HUDEP-2 (cell line): ENCODE measurements at regions not wholly inside any gene's neighbourhood (a gene's known extent, or its start where the extent isn't known, plus 50 kb on each side); places are given as distances from the start of the nearest gene placed in this dataset.

Experiments
- DNase-seq, 76 experiments: peaks; one replicate each; lab custom pipeline; 2025; ENCODE audit not compliant: unreplicated experiment in 76 of 76; lab: John Stamatoyannopoulos, UW

DNA sequence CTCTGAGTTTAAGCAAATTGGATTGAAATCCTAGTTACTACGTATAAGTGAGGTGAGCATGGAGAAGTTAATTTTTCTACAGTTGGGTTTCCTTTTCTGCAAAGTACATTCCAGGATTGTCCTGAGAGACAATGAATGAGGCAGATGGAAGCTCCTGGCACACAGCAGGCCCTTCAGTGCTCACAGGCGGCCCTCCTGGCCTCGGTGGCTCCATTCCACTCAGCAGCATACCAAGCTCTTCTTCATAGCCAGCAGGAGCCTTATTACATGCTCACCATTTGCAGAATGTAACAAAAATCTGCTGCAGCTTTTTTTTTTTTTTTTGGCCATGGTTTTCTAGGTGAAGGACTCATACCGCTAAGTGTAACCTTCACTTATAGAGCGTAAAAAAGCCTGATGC is 113.2 kb upstream of the FAM9B start:
- DNase-seq = no peak

DNA sequence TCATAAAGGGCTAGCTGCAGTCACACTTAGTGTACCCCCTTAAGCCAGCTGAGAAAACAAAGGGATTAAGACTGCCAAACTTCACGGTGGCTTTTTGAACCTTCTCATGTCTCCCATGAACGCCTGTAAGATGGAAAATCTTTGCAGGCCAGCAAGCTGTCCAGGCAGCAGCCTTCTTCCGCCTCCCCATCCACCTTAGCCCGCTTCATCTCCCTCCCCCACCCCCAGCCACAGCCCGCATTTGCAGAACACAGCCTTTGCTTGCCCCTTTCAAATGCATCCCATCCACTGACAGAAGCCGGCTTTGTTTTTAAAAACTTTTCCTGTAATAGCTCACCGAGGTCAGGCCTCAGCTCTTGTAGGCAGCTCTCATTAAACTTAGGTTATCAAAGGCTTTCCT is 113.8 kb upstream of the FAM9B start:
- DNase-seq = no peak

DNA sequence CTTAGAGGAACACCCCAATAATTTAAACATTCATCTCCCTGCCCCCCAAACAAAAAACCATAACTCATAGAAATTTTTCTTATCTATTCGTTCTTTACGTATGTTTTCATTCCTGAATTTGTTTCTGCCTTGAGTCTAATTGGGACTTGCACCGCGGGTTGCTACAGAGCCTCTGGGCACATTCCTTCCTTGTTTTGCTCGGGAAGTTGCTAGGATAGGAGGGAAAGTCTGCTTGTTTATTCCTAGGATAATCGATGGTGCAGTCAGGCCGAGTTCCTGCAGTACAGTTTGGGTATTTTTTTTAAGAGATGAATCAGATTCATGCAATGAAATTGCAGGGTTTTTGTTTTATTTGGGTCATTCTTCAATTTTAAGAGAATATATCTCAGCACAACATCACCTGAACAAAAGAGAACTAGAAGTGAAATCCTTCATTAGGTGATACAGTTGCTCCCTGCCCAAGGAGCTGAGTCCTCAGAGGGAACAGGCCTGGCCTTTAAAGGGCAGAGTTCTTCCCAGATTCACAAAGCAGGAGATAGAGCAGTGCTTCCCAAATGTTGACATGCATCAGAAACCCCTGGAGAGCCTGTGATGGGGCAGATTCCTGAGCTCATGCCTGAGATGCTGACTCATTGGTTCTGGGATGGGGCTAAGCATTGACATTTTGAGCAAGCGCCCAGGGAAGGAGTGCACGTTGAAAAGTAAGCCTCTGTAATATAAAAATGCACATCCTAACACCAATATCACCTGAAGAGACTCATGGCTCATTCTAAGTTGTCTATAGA is 114.9 kb upstream of the FAM9B start:
- DNase-seq = no peak

DNA sequence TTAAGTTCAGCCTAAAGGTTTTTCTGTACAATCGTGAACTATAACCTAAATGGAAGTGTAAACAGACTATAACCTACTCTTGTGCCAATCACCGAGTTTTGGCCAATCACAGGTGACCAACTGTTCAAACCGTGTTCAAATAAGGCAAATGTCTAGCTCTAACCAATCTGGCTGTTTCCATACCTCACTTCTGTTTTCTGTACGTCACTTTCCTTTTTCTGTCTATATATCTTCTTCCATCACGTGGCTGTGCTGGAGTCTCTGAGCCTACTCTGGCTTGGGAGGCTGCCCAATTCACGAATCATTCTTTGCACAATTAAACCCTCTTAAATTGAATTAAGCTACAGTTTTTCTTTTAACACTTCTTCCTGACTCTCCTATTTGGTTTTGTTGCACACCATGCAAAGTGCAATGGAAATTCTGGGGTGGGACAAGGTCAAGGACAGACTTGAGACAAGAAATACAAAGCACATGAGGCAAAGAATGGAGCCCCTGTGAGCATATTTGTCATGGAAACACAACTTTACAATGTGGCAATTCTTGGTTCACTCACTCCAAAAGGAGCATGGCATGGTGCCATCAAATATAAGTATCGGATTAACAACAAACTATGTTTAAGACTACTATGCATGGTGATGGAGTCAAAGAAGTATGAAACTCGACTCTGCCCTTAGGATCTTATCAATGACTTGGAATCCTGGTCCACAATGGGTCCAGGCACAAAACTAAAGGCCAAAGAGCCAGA is 115.7 kb upstream of the FAM9B start:
- no peak for DNase-seq

DNA sequence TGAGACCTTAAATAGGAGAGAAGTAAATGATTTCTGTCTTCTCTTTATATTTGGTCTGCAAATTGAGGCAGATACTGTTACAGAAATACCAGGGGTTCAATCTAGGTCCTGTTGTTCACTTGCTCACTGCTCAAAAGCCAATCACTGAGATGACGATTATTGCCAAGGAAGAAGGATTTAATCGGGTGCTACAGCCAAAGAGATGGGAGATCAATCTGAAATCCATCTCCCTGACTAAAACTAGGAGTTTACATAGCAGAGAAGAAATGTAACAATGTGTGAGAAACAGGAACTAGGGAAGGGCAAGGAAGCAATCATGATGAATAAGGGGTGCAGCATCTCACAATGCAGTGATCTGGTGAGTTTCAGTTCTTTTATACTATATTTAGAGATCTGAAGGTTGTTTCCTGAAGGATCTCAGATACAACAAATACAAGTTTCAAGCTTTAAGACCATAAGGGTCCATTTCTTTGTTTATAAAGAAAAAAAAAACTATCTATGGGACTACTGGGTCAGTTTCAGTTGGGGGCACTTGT is 117.9 kb upstream of the FAM9B start:
- no peak for DNase-seq

DNA sequence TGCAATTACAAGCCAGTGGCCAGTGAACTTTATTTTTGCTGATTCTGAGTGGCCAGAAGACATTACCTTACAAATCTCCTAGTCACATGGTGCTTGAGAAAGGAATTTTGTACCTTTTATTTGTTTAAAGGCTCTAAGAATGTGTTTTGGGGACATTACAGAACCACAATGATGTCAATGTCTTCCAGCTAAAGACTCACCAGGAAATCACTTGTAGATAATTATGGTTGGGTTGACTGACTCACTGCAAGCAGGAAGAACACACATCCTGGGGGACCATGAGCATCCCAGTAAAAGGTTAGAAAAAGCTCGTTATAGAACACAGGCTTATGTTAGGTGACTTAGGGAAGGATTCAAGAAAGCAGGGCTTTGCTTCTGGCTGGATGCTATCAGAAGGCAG is 119.4 kb upstream of the FAM9B start:
- no peak for DNase-seq

DNA sequence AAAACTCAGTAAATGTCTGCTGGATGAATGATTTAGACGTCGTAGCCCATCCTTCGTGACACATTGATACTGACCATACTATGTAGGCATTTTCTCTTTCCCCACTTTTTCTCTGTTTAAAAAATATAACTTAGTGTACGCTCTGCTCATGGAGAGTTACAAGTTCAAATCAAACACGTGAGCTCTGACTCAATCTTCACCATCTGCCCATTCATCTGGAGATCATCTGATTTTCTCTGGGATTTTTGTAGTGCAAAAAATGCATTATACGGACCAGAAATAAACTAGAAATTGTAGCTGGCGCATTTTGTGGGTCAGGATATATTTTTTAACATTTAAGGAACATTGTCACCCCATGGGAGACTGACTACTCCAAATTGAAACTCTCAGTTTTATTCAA is 124.7 kb upstream of the FAM9B start:
- no peak for DNase-seq

DNA sequence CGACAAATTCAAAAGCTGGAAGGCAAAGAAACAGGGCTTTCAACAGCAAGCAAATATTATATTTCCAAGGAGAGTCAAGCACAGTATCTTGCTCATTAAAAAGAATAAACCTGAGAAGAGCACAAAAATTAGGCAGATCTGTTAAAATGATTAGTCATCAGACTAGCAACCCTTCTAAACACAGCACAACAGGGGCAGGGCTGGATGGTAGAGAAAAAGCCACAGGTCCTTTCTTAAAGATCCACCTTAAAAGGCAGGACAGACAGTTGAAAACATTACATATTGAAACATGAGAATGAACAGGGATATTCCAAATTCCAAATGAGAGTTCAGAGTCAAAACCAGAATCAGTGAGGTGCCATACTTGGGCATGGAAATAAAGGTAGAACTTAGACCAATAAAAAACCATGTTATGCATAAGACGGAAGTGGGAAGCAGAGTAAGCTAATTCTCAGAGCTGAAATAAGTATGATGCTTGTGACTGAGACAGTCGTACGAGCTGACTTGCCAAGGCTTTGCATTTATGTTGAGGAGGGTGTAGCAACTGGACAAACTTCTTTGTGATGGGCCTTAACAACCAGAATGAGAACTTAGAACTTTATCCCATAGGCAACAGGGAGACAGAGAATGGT is 126.9 kb upstream of the FAM9B start:
- no peak for DNase-seq

DNA sequence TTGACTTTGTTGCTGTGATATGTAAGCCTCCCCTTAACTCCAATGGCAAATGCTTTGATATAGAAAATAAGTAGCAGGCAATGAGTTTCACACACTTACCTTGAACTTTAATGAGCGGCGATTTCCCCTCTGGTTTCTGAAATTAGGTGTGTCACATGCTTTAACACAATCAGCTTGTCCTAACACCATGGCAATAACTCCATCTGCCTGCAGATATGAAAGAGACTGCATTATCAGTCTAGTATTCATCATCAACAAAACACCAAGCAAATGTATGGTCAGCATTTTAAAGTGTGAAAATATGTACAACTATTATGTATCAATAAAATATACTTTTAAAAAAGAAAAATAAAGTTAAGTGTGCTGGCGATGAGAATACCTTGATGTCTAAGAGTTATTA is 128.8 kb upstream of the FAM9B start:
- no peak for DNase-seq

DNA sequence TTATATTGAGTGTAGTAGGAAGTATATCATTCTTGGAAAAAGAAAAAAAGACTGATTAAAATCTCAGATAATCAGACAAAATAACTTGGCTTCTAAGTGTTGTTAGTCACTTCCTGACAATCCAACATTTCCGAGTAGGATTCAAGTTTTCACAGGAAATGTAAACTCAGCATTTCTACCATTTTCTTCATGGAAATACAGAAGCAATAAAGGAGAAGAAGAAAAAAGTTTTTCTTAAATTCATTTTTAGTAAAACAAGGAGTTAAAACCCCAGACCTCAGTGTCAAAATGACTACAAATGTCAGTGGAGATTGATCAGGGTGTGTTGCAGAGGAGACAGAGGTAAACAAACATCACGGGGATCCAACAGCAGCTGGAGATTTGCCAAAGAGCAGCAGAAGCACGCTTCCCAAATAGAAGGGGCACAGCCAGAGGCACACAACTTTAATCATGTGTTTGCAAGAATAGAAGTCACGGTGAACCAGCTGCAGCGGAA is 129.3 kb upstream of the FAM9B start:
- no peak for DNase-seq

DNA sequence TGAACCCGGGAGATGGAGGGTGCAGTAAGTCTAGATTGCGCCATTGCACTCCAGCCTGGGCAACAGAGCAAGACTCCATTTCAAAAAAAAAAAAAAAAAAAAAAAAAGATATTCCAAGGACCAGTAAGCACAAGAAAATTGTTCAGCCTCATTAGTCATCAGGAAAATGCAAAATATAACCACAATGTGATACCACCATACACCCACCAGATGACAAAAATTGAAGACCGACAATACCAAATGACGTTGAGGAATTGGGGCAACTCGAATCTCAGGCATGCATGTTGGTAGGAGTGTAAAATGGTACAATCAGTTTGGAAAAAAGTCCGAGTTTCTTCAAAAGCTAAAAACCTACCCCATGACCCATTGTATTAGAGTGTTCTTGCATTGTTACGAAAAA is 130.2 kb upstream of the FAM9B start:
- DNase-seq = no peak

DNA sequence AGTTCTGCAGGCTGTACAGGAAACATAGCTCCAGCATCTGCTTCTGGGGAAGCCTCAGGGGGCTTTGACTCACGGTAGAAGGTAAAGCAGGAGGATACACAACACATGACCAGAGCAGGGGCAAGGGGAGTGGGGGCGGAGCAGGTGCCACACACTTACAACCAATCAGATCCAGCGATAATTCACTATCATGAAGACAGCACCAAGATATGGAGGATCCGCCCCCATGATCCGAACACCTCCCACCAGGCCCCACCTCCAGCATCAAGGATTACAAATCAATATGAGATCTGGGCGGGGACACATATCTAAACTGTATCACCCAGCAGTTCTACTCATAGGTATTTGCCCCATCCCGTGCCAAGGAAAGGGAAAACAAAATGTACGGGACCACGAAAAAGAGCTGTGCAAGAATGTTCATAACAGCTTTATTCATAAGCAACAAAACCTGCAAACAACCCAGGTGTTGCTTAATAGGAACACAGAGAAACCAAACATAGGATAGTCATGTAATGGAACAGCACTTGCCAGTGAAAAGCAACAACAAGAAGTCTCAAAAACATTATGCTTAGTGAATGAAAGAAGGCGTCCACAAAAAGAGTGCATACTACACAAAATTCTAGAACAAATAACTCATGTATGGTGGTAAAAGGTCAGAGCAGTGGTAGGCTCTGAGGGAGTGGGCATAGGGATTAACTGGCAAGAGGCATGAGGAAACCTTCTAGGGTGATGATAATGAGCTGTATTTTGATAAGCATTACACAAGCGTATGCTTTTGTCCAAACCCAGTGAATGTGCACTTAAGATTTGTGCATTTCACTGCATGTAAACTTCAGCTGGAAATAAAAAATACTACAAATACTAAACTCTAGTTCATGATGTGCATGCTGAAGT is 130.9 kb upstream of the FAM9B start:
- DNase-seq = no peak

DNA sequence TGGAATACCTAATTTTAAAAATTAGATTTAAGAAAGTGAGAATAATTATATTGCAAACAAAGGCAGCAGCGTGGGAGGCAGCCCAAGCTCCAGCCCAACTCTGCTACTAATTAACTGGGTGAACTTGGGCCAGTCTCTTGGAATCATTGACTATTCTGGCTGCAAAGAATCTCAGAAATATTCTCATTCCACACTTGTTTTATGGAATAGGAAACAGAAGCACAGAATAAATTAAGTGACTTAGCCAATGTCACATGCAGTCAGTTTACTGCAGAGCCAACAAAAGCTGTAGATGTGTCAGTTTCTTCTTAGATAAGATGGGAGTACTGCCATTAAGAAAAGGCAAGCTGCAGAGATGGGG is 132.6 kb upstream of the FAM9B start:
- no peak for DNase-seq

DNA sequence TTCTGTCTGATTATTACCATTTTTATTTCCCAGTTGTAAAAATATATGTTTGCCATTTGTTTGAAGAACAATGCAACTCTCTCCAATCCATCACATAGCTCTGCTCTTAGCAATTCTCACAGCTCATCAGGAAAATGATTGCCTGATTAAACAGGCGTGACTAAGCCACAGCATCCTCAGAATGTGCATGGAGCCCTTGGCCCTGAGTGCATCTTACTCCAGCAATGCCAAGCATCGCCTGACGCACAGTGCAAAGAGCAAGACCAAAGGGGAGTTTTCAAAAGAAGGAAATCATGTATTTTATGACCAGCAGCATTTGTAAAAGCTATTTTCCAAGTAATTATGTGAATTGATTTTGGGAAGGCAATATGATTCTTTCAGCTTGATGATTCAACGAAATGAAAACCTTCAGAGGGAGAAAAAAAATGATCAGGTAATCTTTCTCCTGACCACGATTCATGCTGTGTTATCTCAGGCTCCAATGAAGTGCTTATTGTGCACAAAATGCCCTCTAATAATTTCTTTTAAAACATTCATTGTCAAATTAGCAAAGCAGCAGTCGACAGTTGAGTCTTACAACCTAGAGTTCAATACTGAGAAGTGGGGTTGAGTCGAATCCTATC is 138.0 kb upstream of the FAM9B start:
- DNase-seq = no peak

DNA sequence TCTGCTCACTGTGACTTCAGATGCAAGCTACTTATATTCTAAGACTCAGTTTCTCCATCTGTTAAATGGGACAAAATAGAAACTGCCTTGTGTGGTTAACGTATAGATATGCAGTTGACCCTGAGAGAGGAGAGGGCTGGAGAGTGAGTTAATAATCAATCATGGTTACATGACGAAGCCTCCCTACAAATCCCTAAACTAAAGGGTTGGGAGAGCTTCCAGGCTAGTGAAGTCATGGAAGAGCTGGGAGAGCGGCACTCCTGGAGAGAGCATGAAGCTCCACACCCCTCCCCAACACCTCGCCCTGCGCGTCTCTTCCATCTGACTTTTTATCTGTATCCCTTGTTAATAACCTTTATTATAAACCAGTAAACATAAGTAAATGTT is 138.5 kb upstream of the FAM9B start:
- no peak for DNase-seq

DNA sequence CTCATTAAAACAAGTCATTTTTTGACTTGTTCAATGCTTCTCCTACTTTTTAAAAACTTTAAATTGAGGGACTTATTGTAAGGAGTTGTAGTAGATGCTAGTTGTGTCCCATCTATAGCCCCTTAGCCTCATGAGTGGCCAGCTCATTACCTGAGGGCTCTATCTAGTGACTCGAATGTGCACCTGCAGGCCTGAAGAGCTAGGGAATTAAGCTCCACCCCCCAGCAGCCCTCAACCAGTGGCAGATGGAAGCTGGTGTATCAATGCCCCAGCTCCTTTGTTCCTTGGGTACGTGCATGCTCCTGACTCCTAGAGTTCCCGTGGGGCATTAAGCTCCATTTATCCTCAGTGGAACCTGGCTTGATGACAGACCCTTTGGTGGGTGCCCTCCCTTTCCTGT is 146.7 kb upstream of the FAM9B start:
- no peak for DNase-seq

DNA sequence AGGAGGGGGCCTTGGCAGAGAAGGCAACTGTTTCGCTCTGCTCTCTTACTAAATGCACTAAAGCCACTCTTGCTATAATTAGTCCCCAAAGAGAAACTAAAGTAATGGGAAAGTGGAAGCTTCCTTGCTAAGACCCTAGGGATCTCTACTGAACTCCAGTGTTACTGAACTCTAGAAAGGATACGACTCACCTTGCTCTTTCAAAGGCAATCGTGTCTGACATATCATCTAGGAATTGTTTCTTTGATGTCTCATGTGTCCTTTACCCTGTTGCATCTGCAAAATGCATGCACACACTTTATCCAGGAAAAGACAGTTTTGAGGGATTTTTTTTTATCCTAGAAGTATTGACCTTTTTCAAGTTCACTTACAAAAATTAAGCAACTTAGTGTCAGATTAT is 148.1 kb upstream of the FAM9B start:
- DNase-seq = no peak

DNA sequence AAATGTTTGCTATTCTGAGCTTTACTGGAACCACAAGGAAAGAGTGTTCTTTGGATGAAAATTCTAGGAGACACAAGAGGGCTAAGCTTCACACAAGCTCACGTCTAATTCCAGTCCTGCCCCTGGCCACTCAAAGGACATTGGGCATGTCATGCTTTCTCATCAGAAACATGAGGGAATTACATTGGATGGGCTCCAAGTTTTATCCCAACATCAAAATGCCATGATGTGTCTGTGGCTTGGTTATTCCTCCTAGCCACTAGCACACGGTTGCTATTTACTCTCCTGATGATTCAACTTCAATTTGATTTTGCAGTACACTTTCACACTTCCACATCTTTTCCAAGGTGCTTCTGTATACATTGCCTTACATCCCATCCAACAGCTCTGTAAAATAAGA is 149.6 kb upstream of the FAM9B start:
- no peak for DNase-seq

DNA sequence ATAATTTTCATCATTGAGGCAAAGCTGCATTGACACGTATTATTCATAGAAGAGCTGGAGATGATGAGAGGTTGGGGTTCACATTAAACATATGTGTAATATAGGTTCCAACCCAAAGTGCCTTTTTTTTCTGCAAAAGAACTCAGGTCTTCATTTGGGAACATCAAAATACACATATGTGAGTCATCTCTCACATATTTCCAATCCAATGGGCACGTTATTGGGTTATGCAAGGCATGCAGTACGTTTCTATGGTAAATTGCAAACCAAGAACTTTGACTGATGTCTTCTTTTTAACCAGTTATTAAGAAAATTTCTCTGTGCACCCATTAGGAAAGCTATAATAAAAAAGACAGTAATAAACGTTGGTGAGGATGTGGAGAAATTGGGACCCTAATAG is 150.3 kb upstream of the FAM9B start:
- no peak for DNase-seq

DNA sequence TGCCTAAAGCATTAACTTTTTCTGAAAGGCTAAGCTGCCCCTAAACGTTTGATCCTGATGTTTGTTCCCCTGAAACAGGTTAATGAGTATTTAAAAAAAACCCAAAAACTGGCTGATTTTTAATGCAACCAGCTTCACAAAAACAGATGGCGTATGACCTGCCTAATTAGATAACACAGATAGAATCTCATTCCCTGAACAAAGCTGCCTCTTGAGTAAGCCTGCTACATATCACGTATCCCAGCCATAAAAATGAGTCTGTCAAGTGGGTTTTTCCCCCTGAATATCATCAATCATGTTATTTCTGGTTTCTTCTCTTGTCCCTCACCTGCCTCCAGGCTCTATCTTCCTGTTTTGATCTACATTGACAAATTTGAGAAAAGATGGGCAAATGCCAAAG is 154.2 kb upstream of the FAM9B start:
- DNase-seq = no peak
